ENCODE measurements at regions not wholly inside any gene's neighbourhood (a gene's known extent, or its start where the extent isn't known, plus 50 kb on each side); places are given as distances from the start of the nearest gene placed in this dataset.

DNA sequence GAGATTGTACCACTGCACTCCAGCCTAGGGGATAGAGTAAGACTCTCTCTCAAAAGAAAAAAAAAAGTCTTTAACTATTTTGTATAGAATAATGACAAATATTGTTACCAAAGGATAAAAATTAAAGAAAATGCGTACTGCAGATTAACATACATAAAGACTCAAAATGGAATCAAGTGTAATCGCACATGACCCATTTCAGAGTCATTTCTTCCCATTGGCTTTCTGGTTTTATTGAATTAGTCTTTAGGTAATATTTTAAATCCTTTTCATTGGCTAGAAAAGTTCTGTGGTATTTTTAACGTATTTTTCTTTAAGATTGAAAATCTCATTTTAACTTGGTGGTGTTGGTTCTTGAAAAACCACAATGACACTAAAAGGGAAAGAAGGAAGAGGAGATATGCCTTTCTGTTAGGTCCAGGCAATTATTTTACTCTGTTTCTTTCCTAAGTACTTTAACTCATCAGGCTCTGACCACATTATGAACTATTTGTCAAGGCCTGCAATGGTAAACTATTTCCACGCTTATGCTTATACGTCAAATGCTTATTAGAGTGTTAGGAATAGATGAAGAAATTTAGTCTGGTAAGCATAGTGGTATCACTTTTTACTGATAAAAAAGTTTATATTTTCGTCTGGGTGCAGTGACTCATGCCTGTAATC is 52.3 kb downstream of the PLEKHG1 start:
- no peaks in the 10 kb centered on the region for H3K9me3 ChIP-seq (replicated peaks; ENCODE audit: control insufficient read depth, insufficient read depth, low read length)
- no peak for FAIRE-seq
- POLR2A ChIA-PET = no interaction called here
- H3K4me3 ChIP-seq (replicated peaks in 1 of 3; ENCODE audit: insufficient read depth in 1 of 3, low read depth in 1 of 3, low read length in 3 of 3) = no peak overlapping the region
- H3K9ac ChIP-seq (replicated peaks; ENCODE audit: extremely low read depth, insufficient read depth, low read length) = no peak overlapping the region
- no peaks in the 10 kb centered on the region for H3K79me2 ChIP-seq (ENCODE audit: control insufficient read depth, insufficient read depth, low read length)
- no peak overlapping the region for H3K27ac ChIP-seq (ENCODE audit: insufficient read depth, low read depth, low read length)
- no TSS peak for BruUV-seq (replicated peaks)
- H3K27me3 ChIP-seq (ENCODE audit: control insufficient read depth in 2 of 2, insufficient read depth in 2 of 2, low read length in 2 of 2) = no peaks in the 10 kb centered on the region
- H3K4me2 ChIP-seq (ENCODE audit: insufficient read depth, low read length) = no peak overlapping the region
- peaks cover 2% of the 10 kb centered on the region for H4K20me1 ChIP-seq (replicated peaks; ENCODE audit: control insufficient read depth, extremely low read depth, insufficient read depth, low read length)
- no peak for DNase-seq (ENCODE audit: low read depth, low spot score)
- dilution Hi-C loops (cut with MboI; ENCODE audit: extremely low pct_ligation_motif_present, low sequenced_read_pairs) = no loop called here
- H3K4me1 ChIP-seq (ENCODE audit: control insufficient read depth, extremely low read depth, insufficient read depth, low read length) = no peaks in the 10 kb centered on the region
- CTCF ChIA-PET = interaction anchor here (1.3 kb wide), 1 partner anchor 11 kb away, joined by 4 read pairs; no protein-coding TSS in a partner anchor
- no peak overlapping the region for H2AFZ ChIP-seq (ENCODE audit: low read depth, low read length)
- intact Hi-C loops (cut with micrococcal nuclease) = no loop called here
- no peaks in the 10 kb centered on the region for H3K9me1 ChIP-seq (replicated peaks; ENCODE audit: control insufficient read depth, extremely low read depth, insufficient read depth, low read length)
- H3K36me3 ChIP-seq (ENCODE audit: control insufficient read depth in 2 of 2, extremely low read depth in 1 of 2, insufficient read depth in 2 of 2, low read length in 2 of 2) = no peaks in the 10 kb centered on the region
- TF ChIP-seq GATA2 (IDR thresholded peaks at IDR 0.05; ENCODE audit: insufficient read depth, insufficient read length, low read depth, low read length) = no peak
- TF ChIP-seq EZH2 (IDR thresholded peaks at IDR 0.05; ENCODE audit: borderline replicate concordance, low read depth, low read length, severe bottlenecking) = no peak
- TF ChIP-seq FOS (IDR thresholded peaks at IDR 0.05; ENCODE audit: borderline replicate concordance, insufficient read depth, low read length) = no peak
- no peak for TF ChIP-seq POLR2A (IDR thresholded peaks at IDR 0.05; ENCODE audit: low read depth, low read length)
- no peak for TF ChIP-seq POLR2AphosphoS5 (IDR thresholded peaks at IDR 0.05; ENCODE audit: insufficient read depth, low read depth, low read length)
- no peak for TF ChIP-seq CTCF (IDR thresholded peaks at IDR 0.05; ENCODE audit: extremely low read depth in 1 of 2, insufficient read depth in 1 of 2, low read depth in 1 of 2, low read length in 2 of 2)

All from endothelial cell of umbilical vein (primary cell).